ENCODE measurements at regions not wholly inside any gene's neighbourhood (a gene's known extent, or its start where the extent isn't known, plus 50 kb on each side); places are given as distances from the start of the nearest gene placed in this dataset.

DNA sequence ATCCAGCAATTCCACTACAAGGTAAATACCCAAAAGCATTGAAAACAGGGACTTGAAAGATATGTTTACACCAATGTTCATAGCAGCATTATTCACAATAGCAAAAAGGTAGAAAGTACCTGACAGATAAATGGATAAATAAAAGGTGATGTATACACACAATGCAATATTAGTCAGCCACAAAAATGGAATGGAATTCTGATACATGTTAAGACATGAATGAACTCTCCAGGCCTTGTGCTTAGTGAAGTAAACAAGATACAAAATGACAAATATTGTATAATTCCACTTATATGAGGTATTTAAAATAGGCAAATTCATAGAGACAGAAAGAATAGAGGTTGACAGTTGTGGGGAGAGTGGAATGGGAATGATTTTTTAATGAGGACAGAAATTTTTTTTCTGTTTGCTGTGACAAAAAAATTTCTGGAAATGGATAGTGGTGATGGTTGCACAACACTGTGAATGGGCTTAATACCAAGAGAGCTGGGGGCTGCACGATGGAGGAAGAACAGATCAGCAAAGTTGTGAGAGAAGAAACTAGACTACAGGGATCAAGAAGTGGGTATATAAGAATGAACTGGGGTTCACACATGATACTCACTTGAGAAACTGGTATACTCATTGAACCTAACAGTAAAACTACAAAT lies 137.2 kb downstream of the MZT1 start:
- no peak for DNase-seq (ENCODE audit: low read depth)
- H3K4me3 ChIP-seq (ENCODE audit: low read depth, low read length) = no peak overlapping the region
- no peak for TF ChIP-seq CTCF (IDR thresholded peaks at IDR 0.05; ENCODE audit: insufficient read depth, low read depth, low read length, missing control alignments)

DNA sequence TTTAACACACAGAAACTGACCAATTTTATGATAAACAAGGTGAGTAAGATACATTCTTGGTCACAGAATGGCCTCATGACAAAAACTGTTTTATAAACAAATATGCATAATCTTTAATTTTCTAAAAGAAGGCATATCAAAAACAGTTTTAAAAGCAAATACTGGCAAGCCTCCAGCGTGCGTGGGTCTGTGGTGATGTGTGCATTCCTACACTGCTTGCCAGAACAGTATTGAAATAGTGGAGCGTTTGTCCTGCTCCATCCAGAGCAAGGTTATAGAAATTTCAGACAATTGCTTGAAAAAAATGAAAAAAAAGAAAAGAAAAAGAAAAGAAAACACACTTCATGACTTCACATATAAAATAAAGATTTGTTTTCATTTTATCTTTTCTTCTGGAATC lies 140.9 kb downstream of the MZT1 start:
- DNase-seq (ENCODE audit: low read depth) = no peak
- no peak for TF ChIP-seq CTCF (IDR thresholded peaks at IDR 0.05; ENCODE audit: insufficient read depth, low read depth, low read length, missing control alignments)
- H3K4me3 ChIP-seq (ENCODE audit: low read depth, low read length) = no peak overlapping the region

DNA sequence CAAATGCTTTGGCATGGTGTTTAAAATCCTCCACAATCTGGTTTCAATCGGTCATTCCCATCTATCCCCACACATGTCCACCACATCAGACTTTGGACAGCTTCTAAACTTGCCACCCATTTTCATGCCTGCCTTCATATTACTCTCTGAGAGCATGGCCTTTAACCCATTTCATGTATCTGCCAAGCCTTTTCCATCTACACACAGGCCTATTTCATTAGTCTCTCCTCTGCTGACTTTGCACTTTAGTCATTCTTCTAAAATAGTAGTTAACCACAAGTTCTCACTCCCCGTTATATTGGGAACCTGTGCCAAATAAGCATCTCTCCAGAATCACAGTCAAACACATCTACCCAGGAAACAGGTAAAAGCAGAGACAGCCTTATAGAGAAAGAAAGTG lies 142.2 kb downstream of the MZT1 start:
- TF ChIP-seq CTCF (IDR thresholded peaks at IDR 0.05; ENCODE audit: insufficient read depth, low read depth, low read length, missing control alignments) = no peak
- H3K4me3 ChIP-seq (ENCODE audit: low read depth, low read length) = no peak overlapping the region
- DNase-seq (ENCODE audit: low read depth) = no peak

DNA sequence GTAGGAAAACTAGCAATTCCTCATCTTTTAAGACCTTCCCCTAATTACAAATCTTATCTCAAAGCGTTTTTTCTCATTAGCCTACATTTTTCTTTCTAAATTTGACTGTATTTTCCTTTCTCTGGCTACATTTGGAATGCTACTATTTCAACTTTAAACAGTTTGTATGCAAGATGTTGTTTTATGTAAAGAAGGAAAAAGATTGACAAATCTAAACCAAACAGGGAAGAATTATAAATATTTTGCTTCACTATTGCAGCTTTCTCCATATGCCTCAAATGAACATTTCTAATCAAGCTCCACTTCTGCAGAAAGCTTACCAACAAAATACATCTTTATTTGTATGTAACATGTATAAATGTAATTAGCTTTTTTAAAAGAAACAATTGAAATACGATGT lies 156.2 kb downstream of the MZT1 start:
- no peak overlapping the region for H3K4me3 ChIP-seq (ENCODE audit: low read depth, low read length)
- no peak for DNase-seq (ENCODE audit: low read depth)
- no peak for TF ChIP-seq CTCF (IDR thresholded peaks at IDR 0.05; ENCODE audit: insufficient read depth, low read depth, low read length, missing control alignments)

GRCh38 chr13:72570019-72570418 lies 157.4 kb downstream of the MZT1 start:
- H3K4me3 ChIP-seq (ENCODE audit: low read depth, low read length) = no peak overlapping the region
- DNase-seq (ENCODE audit: low read depth) = peak; percentile 4
- no peak for TF ChIP-seq CTCF (IDR thresholded peaks at IDR 0.05; ENCODE audit: insufficient read depth, low read depth, low read length, missing control alignments)

DNA sequence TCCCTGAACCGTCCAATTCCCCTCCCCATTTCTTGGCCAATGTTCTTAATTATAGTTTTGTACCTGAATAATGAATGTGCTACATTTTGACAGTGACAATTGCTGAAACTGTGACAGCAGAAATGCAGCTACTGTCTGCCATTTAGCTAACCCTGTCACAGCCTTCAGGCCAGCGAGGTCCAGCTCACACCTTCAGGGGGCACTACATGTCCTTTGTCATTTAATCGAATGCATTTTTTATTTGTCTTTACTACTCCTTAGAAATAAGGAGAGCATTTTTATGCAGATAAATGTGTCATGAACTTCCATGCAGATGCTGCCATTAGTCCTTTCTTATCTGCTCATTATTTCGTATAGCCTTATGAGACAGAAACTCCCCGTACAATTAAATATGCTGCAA lies 159.9 kb downstream of the MZT1 start:
- no peak for DNase-seq (ENCODE audit: low read depth)
- no peak for TF ChIP-seq CTCF (IDR thresholded peaks at IDR 0.05; ENCODE audit: insufficient read depth, low read depth, low read length, missing control alignments)
- no peak overlapping the region for H3K4me3 ChIP-seq (ENCODE audit: low read depth, low read length)

GRCh38 chr13:72566526-72566925 lies 160.9 kb downstream of the MZT1 start:
- TF ChIP-seq CTCF (IDR thresholded peaks at IDR 0.05; ENCODE audit: insufficient read depth, low read depth, low read length, missing control alignments) = no peak
- no peak overlapping the region for H3K4me3 ChIP-seq (ENCODE audit: low read depth, low read length)
- no peak for DNase-seq (ENCODE audit: low read depth)

Data from GM12865 (cell line).